Activated CD4-positive, alpha-beta memory T cell treated with anti-CD3 and anti-CD28 coated beads, Interleukin-2, amount 10 ng/mL, durations not matched to agents 7 days and 5 days (primary cell): ENCODE measurements at regions not wholly inside any gene's neighbourhood (a gene's known extent, or its start where the extent isn't known, plus 50 kb on each side); places are given as distances from the start of the nearest gene placed in this dataset.
"Not testable (repeated sequence)": the region's sequence is repeated elsewhere in the genome, so short reads cannot be mapped to it uniquely, and the experiment has no call there.

ENCODE experiments used
- CTCF ChIA-PET: fragments of 350-600 bp; sonication (Branson Sonifier 250); formaldehyde crosslinking; loops from one replicate; lab custom pipeline; 2021; ENCODE audit warnings: antibody characterized with exemption, inconsistent platforms; lab: Charles Lee
- POLR2A ChIA-PET: fragments of 350-600 bp; sonication (Branson Sonifier 250); formaldehyde crosslinking; loops from one replicate; lab custom pipeline; 2021; ENCODE audit warnings: antibody characterized with exemption; lab: Charles Lee
- DNase-seq: peaks from one replicate; pipeline ENCODE4 v3.0.0-alpha.2; 2020
- H3K27ac Mint-ChIP-seq: one replicate; pipeline ENCODE4 v1.8.0; 2021; ENCODE audit warnings: mild to moderate bottlenecking, mixed read lengths
- H3K27me3 Mint-ChIP-seq: one replicate; pipeline ENCODE4 v1.8.0; 2021; ENCODE audit warnings: mixed read lengths
- H3K36me3 Mint-ChIP-seq: one replicate; pipeline ENCODE4 v1.8.0; 2021; ENCODE audit warnings: low read depth, mixed read lengths
- H3K4me1 Mint-ChIP-seq: one replicate; pipeline ENCODE4 v1.8.0; 2021; ENCODE audit warnings: mixed read lengths
- H3K4me3 Mint-ChIP-seq: one replicate; pipeline ENCODE4 v1.8.0; 2021; ENCODE audit warnings: mild to moderate bottlenecking, mixed read lengths
- H3K9me3 Mint-ChIP-seq: one replicate; pipeline ENCODE4 v1.8.0; 2021; ENCODE audit warnings: mixed read lengths

DNA sequence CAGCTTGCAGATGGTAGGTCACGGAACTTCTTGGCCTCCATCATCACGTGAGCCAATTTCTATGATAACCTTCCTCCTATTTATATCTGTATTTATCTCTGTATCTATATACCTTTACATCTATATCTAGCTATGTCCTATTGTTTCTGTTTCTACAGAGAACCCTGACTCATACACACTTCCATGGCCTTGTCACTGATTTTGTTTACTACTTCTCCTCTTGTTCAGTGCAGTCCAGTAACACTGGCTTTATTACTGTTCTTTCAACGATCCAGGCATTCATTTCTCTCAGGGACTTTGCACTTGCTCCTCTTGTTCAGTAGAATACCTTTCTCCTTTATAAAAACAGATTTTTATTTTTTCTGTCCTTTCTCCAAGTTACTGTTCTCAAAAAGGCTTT lies 937.0 kb upstream of the ALCAM start:
- H3K27me3 Mint-ChIP-seq, result no peaks in the 10 kb centered on the region
- no peak overlapping the region for H3K4me3 Mint-ChIP-seq
- POLR2A ChIA-PET, result no interaction called here
- no peaks in the 10 kb centered on the region for H3K4me1 Mint-ChIP-seq
- H3K27ac Mint-ChIP-seq, result no peak overlapping the region
- H3K9me3 Mint-ChIP-seq, result no peaks in the 10 kb centered on the region
- H3K36me3 Mint-ChIP-seq, result no peaks in the 10 kb centered on the region
- DNase-seq, result no peak
- CTCF ChIA-PET, result no interaction called here

GRCh38 chr3:104436506-104436905 lies 930.2 kb upstream of the ALCAM start:
- H3K4me1 Mint-ChIP-seq, result no peaks in the 10 kb centered on the region
- H3K9me3 Mint-ChIP-seq, result no peaks in the 10 kb centered on the region
- H3K27me3 Mint-ChIP-seq, result no peaks in the 10 kb centered on the region
- H3K27ac Mint-ChIP-seq, result no peak overlapping the region
- H3K4me3 Mint-ChIP-seq, result no peak overlapping the region
- H3K36me3 Mint-ChIP-seq, result no peaks in the 10 kb centered on the region
- CTCF ChIA-PET, result no interaction called here
- POLR2A ChIA-PET, result no interaction called here
- no peak for DNase-seq

- H3K4me3 Mint-ChIP-seq, result no peak overlapping the region
- H3K27me3 Mint-ChIP-seq, result no peaks in the 10 kb centered on the region
- CTCF ChIA-PET, result no interaction called here
- H3K4me1 Mint-ChIP-seq, result no peaks in the 10 kb centered on the region
- no peak for DNase-seq
- no peaks in the 10 kb centered on the region for H3K36me3 Mint-ChIP-seq
- POLR2A ChIA-PET, result no interaction called here
- no peaks in the 10 kb centered on the region for H3K9me3 Mint-ChIP-seq
- H3K27ac Mint-ChIP-seq, result no peak overlapping the region
Measured at GRCh38 chr3:104437131-104437750, 929.5 kb upstream of the ALCAM start.

DNA sequence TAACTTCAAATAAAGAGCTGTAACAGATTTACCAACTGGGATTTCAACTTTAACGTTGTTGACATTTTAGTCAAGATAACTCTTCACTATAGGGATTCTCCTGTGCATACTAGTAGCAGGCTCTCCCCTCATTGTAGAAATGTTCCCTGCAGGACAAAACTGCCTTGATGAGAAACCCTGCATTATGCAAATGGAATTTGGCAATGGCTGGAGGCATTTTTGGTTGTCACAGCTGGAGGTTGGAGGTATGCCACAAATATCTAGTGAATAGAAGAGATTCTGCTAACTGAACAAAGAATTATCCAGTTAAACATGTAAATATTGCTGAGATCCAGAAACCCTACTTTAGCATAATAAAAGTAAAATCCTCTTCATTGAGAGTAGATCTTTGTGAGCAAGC lies 928.8 kb upstream of the ALCAM start:
- Mint-ChIP-seq H3K36me3 (no peaks in the 10 kb centered on the region), H3K4me3 (no peak overlapping the region), H3K9me3 (no peaks in the 10 kb centered on the region), H3K27me3 (no peaks in the 10 kb centered on the region), H3K4me1 (no peaks in the 10 kb centered on the region), H3K27ac (no peak overlapping the region)
- no peak for DNase-seq
- ChIA-PET CTCF (no interaction called here), POLR2A (no interaction called here)

GRCh38 chr3:104438706-104439105 lies 928.0 kb upstream of the ALCAM start:
- CTCF ChIA-PET, result no interaction called here
- Mint-ChIP-seq H3K4me1 (no peaks in the 10 kb centered on the region), H3K9me3 (no peaks in the 10 kb centered on the region), H3K27ac (no peak overlapping the region), H3K4me3 (no peak overlapping the region), H3K27me3 (no peaks in the 10 kb centered on the region), H3K36me3 (no peaks in the 10 kb centered on the region)
- POLR2A ChIA-PET, result no interaction called here
- no peak for DNase-seq

- H3K4me3 Mint-ChIP-seq, H3K27me3 Mint-ChIP-seq, DNase-seq, H3K36me3 Mint-ChIP-seq, H3K4me1 Mint-ChIP-seq, H3K9me3 Mint-ChIP-seq, CTCF ChIA-PET, POLR2A ChIA-PET, H3K27ac Mint-ChIP-seq: not testable (repeated sequence)
Measured at GRCh38 chr3:104445252-104445919, 921.3 kb upstream of the ALCAM start.

DNA sequence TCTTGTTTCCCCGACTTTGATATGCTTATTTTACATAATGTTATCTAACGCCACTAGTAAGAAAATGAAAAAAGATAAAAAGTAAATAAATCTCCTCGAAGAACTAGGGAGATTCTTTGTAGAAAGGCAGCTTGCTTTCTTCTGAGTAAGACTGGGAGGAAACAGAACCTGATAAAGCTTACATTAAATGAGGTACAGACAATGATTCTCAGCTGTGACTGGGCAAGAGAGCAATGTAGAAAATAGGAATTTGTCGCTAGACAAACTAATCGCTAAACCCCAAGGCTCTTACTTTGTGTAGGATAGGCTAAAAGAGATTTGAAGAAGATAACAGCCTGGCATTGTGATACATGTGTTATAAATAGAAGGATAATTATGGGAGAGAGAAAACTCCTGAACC lies 919.0 kb upstream of the ALCAM start:
- no peaks in the 10 kb centered on the region for H3K27me3 Mint-ChIP-seq
- ChIA-PET CTCF (no interaction called here), POLR2A (no interaction called here)
- DNase-seq, result no peak
- H3K36me3 Mint-ChIP-seq, result no peaks in the 10 kb centered on the region
- no peaks in the 10 kb centered on the region for H3K9me3 Mint-ChIP-seq
- no peak overlapping the region for H3K27ac Mint-ChIP-seq
- no peak overlapping the region for H3K4me3 Mint-ChIP-seq
- no peaks in the 10 kb centered on the region for H3K4me1 Mint-ChIP-seq

DNA sequence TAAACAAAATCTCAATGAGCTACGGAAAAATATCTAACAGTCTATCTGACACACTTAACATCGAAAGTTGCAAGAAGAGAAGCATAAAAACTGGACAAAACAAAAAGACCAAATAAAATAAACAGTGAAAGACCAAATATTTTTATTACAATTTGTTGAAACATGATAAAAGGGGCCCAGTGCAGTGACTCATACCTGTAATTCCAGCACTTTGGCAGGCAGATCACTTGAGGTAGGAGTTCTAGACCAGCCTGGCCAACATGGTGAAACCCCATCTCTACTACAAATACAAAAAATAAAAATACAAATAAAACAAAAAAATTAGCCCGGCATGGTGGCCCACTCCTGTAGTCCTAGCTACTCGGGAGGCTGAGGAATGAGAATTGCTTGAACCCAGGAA lies 914.0 kb upstream of the ALCAM start:
- Mint-ChIP-seq H3K9me3 (no peaks in the 10 kb centered on the region), H3K27ac (no peak overlapping the region), H3K4me1 (no peaks in the 10 kb centered on the region), H3K36me3 (no peaks in the 10 kb centered on the region), H3K27me3 (no peaks in the 10 kb centered on the region), H3K4me3 (no peak overlapping the region)
- POLR2A ChIA-PET, result no interaction called here
- no peak for DNase-seq
- CTCF ChIA-PET, result no interaction called here

DNA sequence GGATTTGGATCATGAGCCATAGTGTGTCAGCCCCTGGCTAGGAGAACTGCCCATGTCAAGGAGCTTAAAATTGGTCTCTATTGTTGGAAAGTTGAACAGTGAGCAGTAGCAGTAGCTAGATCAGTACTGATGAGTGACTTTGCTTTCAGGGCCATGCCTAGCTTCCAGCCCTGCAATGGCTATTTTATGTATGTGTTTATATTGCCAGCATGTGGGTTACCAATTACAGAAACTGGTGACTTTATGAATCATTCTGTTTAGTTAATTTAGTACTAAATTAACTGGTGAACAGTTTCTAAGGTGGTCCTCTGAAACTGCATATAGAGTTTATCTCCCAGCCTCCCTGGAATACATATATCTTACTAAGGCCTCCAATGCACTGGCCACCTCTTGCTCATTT lies 908.1 kb upstream of the ALCAM start:
- H3K9me3 Mint-ChIP-seq, result no peaks in the 10 kb centered on the region

GRCh38 chr3:104460477-104461406 lies 906.0 kb upstream of the ALCAM start:
- H3K36me3 Mint-ChIP-seq, result no peaks in the 10 kb centered on the region
- H3K4me1 Mint-ChIP-seq, result no peaks in the 10 kb centered on the region
- no peaks in the 10 kb centered on the region for H3K27me3 Mint-ChIP-seq
- no peak for DNase-seq
- H3K27ac Mint-ChIP-seq, result no peak overlapping the region
- H3K9me3 Mint-ChIP-seq, result no peaks in the 10 kb centered on the region
- ChIA-PET CTCF (no interaction called here), POLR2A (no interaction called here)
- H3K4me3 Mint-ChIP-seq, result no peak overlapping the region

More for the DNA sequence above, 908.1 kb upstream of the ALCAM start:
- ChIA-PET CTCF (no interaction called here), POLR2A (no interaction called here)
- no peaks in the 10 kb centered on the region for H3K36me3 Mint-ChIP-seq
- H3K4me1 Mint-ChIP-seq, result no peaks in the 10 kb centered on the region
- no peak overlapping the region for H3K27ac Mint-ChIP-seq
- DNase-seq, result no peak
- H3K27me3 Mint-ChIP-seq, result no peaks in the 10 kb centered on the region
- H3K4me3 Mint-ChIP-seq, result no peak overlapping the region

- Mint-ChIP-seq H3K27me3 (no peaks in the 10 kb centered on the region), H3K9me3 (no peaks in the 10 kb centered on the region), H3K4me1 (no peaks in the 10 kb centered on the region), H3K36me3 (no peaks in the 10 kb centered on the region), H3K27ac (no peak overlapping the region), H3K4me3 (no peak overlapping the region)
- ChIA-PET POLR2A (no interaction called here), CTCF (no interaction called here)
- DNase-seq, result no peak
Measured at GRCh38 chr3:104461431-104461830, 905.3 kb upstream of the ALCAM start.

DNA sequence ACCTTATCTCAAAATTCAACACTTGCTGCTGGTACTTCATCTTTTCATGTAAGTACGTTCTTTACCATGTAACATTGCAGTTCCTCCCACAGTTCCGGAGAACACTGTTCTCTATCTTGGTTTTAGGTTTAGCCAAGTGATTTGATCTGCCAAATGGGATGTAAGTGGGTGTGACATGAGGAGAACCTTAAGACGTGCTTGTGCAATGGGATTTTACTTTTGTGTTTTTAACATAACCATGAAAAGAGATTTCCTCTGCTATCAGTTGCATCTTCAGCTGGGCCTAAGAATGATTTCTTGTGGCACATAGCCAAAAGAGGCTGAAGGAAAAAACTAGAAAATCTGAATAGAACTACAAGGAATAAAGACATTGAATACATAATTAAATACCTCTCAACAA lies 894.5 kb upstream of the ALCAM start:
- POLR2A ChIA-PET, result no interaction called here
- no peaks in the 10 kb centered on the region for H3K36me3 Mint-ChIP-seq
- H3K4me1 Mint-ChIP-seq, result no peaks in the 10 kb centered on the region
- CTCF ChIA-PET, result no interaction called here
- no peak overlapping the region for H3K4me3 Mint-ChIP-seq
- peaks cover 2% of the 10 kb centered on the region for H3K9me3 Mint-ChIP-seq
- no peak for DNase-seq
- H3K27me3 Mint-ChIP-seq, result no peaks in the 10 kb centered on the region
- no peak overlapping the region for H3K27ac Mint-ChIP-seq

DNA sequence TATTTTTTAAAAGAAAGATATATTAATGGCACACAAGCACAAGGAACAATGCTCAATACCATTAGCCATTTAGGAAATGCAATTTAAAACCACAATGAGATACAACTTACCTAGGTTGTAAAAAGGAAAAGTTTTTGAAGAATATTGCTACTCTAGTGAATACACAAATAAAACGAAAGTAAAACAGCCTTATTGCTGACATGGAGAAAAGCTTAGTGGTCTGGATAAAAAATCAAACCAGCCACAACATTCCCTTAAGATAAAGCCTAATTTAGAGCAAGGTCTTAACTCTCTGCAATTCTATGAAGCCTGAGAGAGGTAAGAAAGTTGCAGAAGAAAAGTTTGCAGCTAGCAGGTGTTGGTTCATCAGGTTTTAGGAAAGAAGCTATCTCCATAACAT lies 892.7 kb upstream of the ALCAM start:
- H3K36me3 Mint-ChIP-seq, result no peaks in the 10 kb centered on the region
- DNase-seq, result no peak
- CTCF ChIA-PET, result no interaction called here
- POLR2A ChIA-PET, result no interaction called here
- no peak overlapping the region for H3K27ac Mint-ChIP-seq
- H3K4me1 Mint-ChIP-seq, result no peaks in the 10 kb centered on the region
- H3K27me3 Mint-ChIP-seq, result no peaks in the 10 kb centered on the region
- H3K9me3 Mint-ChIP-seq, result no peaks in the 10 kb centered on the region
- no peak overlapping the region for H3K4me3 Mint-ChIP-seq
